ENCODE measurements at regions not wholly inside any gene's neighbourhood (a gene's known extent, or its start where the extent isn't known, plus 50 kb on each side); places are given as distances from the start of the nearest gene placed in this dataset.

DNA sequence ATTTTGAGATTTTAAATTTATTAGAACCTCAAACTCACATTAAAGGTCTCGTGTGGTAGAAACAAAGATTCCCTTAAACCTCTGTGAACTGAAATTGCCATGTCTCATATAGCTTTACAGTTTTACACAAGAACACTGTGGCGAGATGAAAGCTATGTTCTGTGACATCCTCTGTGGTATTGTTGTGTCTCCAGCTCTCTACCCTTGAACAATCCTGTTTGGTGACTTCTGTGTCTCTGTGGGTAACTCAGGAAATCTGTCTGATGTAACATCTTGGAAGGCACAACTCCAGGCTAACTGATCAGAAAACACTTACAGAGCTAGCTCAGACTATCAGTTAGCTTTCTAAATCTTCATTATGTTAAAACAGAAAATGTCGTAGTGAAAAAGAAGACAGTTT lies 318.8 kb upstream of the GBE1 start:
- 64 to 75% (median 70%) methylated on average over 3 of the region's 3 CpGs for WGBS, 4 donors
- DNase-seq: no peak
- intact Hi-C loops (cut with DNase I): no loop called here
- H3K9me3 ChIP-seq: no peaks in the 10 kb centered on the region
- H3K27me3 ChIP-seq: no peaks in the 10 kb centered on the region
- no peaks in the 10 kb centered on the region for H3K36me3 ChIP-seq
- H3K4me1 ChIP-seq: peaks cover 0 to 9% (median under 1%) of the 10 kb centered on the region in 12 donors
- H3K4me3 ChIP-seq: no peak overlapping the region
- ATAC-seq: no peak
- no peak overlapping the region for H3K27ac ChIP-seq
- TF ChIP-seq POLR2A (IDR thresholded peaks at IDR 0.05) (no peak), CTCF (IDR thresholded peaks at IDR 0.05) (no peak)

GRCh38 chr3:82079335-82079890 lies 318.0 kb upstream of the GBE1 start:
- Histone ChIP-seq H3K27ac (no peak overlapping the region), H3K36me3 (no peaks in the 10 kb centered on the region), H3K27me3 (no peaks in the 10 kb centered on the region), H3K4me3 (no peak overlapping the region), H3K4me1 (peaks cover 0 to under 1% (median 0%) of the 10 kb centered on the region in 12 donors), H3K9me3 (no peaks in the 10 kb centered on the region)
- DNase-seq (no peak), ATAC-seq (no peak)
- intact Hi-C loops (cut with DNase I): no loop called here
- TF ChIP-seq POLR2A (IDR thresholded peaks at IDR 0.05) (no peak), CTCF (IDR thresholded peaks at IDR 0.05) (no peak)
- WGBS, 4 donors: 82 to 91% (median 86%) methylated on average over 5 of the region's 5 CpGs

GRCh38 chr3:82078246-82078645 lies 316.8 kb upstream of the GBE1 start:
- ATAC-seq: no peak
- Histone ChIP-seq H3K4me3 (no peak overlapping the region), H3K36me3 (no peaks in the 10 kb centered on the region), H3K9me3 (no peaks in the 10 kb centered on the region), H3K27ac (no peak overlapping the region), H3K27me3 (no peaks in the 10 kb centered on the region), H3K4me1 (no peaks in the 10 kb centered on the region)
- intact Hi-C loops (cut with DNase I): no loop called here
- DNase-seq: no peak
- no peak for TF ChIP-seq CTCF (IDR thresholded peaks at IDR 0.05)
- TF ChIP-seq POLR2A (IDR thresholded peaks at IDR 0.05): no peak
- 80 to 95% (median 92%) methylated on average over 3 of the region's 3 CpGs for WGBS, 4 donors

DNA sequence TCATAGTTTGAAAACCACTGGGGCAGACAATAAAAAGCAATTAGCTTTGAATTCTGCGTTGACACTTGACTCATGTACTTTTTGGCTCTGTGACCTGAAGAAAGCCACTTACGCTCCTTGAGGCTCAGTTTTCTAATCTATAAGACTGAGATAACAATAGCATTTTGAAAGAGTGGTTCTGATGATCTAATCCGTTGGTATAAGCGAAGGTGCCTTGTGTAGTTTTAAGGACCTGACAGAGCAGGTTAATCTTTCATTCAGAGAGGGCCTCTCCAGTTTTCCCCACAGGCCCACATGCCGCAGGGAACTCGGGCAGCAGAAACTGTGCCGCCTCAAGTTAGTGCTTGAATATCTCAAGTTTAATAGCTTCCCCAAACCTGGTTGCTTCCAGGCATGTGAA lies 306.0 kb upstream of the GBE1 start:
- WGBS, 4 donors: 71 to 84% (median 76%) methylated on average over 7 of the region's 7 CpGs
- intact Hi-C loops (cut with DNase I): no loop called here
- ATAC-seq (no peak), DNase-seq (no peak)
- TF ChIP-seq CTCF (IDR thresholded peaks at IDR 0.05) (no peak), POLR2A (IDR thresholded peaks at IDR 0.05) (no peak)
- Histone ChIP-seq H3K4me1 (no peaks in the 10 kb centered on the region), H3K36me3 (no peaks in the 10 kb centered on the region), H3K27ac (no peak overlapping the region), H3K27me3 (no peaks in the 10 kb centered on the region), H3K9me3 (no peaks in the 10 kb centered on the region), H3K4me3 (no peak overlapping the region)

All from heart left ventricle (tissue), 16 donors.